Activated naive CD4-positive, alpha-beta T cell treated with anti-CD3 and anti-CD28 coated beads, Interleukin-2, amount 50 U/mL, for 24 hours (primary cell): ENCODE measurements at regions not wholly inside any gene's neighbourhood (a gene's known extent, or its start where the extent isn't known, plus 50 kb on each side); places are given as distances from the start of the nearest gene placed in this dataset.

ENCODE experiments used
- H3K27ac Mint-ChIP-seq: one replicate; pipeline ENCODE4 v1.8.0; 2021; ENCODE audit warnings: mild to moderate bottlenecking, mixed read lengths
- H3K27me3 Mint-ChIP-seq: one replicate; pipeline ENCODE4 v1.8.0; 2021; ENCODE audit warnings: mixed read lengths
- H3K36me3 Mint-ChIP-seq: one replicate; pipeline ENCODE4 v1.8.0; 2021; ENCODE audit warnings: mixed read lengths
- H3K4me1 Mint-ChIP-seq: one replicate; pipeline ENCODE4 v1.8.0; 2021; ENCODE audit warnings: mixed read lengths
- H3K4me3 Mint-ChIP-seq: one replicate; pipeline ENCODE4 v1.8.0; 2021; ENCODE audit warnings: mild to moderate bottlenecking, mixed read lengths
- H3K9me3 Mint-ChIP-seq: one replicate; pipeline ENCODE4 v1.8.0; 2021; ENCODE audit warnings: mixed read lengths

DNA sequence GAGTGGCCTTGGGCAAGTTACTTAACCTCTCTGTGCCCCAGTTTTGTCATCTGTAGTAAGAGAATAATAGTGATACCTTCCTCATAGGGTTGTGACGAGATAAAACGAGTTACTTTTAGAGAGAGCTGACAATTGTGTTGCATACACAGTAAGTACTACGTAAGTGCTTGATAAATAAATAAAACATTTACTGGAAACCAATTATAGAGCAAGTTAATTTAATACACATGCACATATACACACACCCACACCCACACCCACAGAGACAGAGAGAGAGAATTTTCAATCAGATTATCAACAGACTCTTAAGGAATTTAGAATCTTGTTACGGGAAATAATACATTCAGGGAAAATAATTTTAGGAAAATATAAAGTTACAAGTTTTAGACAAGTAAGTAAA lies 1045.8 kb upstream of the TENM4 start:
- Mint-ChIP-seq H3K27ac (no peak overlapping the region), H3K27me3 (no peaks in the 10 kb centered on the region), H3K4me3 (no peak overlapping the region), H3K4me1 (no peaks in the 10 kb centered on the region), H3K36me3 (no peaks in the 10 kb centered on the region), H3K9me3 (peaks cover 15% of the 10 kb centered on the region)

- no peaks in the 10 kb centered on the region for H3K4me1 Mint-ChIP-seq
- H3K36me3 Mint-ChIP-seq, result no peaks in the 10 kb centered on the region
- H3K9me3 Mint-ChIP-seq, result peaks cover 3% of the 10 kb centered on the region
- H3K27ac Mint-ChIP-seq, result no peak overlapping the region
- no peak overlapping the region for H3K4me3 Mint-ChIP-seq
- no peaks in the 10 kb centered on the region for H3K27me3 Mint-ChIP-seq
Observed at GRCh38 chr11:80477178-80477577, 1036.3 kb upstream of the TENM4 start.

- no peaks in the 10 kb centered on the region for H3K36me3 Mint-ChIP-seq
- H3K4me1 Mint-ChIP-seq, result no peaks in the 10 kb centered on the region
- peaks cover 7% of the 10 kb centered on the region for H3K9me3 Mint-ChIP-seq
- no peaks in the 10 kb centered on the region for H3K27me3 Mint-ChIP-seq
- no peak overlapping the region for H3K27ac Mint-ChIP-seq
- H3K4me3 Mint-ChIP-seq, result no peak overlapping the region
Observed at GRCh38 chr11:80473562-80473961, 1032.7 kb upstream of the TENM4 start.

GRCh38 chr11:80469871-80470270 lies 1029.0 kb upstream of the TENM4 start:
- Mint-ChIP-seq H3K4me1 (no peaks in the 10 kb centered on the region), H3K9me3 (peaks cover 18% of the 10 kb centered on the region), H3K27me3 (no peaks in the 10 kb centered on the region), H3K36me3 (no peaks in the 10 kb centered on the region), H3K27ac (no peak overlapping the region), H3K4me3 (no peak overlapping the region)

DNA sequence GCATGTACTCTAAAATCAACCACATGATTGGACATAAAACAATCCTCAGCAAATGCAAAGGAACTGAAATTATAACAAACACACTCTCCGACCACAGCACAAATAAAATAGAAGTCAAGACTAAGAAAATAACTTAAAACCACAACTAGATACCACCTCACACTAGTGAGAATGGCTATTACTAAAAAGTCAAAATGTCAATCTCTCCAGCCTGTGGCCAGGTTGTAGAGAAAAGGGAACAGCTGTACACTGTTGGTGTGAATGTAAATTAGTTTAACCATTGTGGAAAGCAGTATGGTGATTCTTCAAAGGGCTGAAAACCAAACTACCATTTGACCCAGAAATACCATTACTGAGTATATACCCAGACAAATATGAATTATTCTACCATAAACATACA lies 1025.7 kb upstream of the TENM4 start:
- Mint-ChIP-seq H3K27me3 (no peaks in the 10 kb centered on the region), H3K27ac (no peak overlapping the region), H3K9me3 (peaks cover 11% of the 10 kb centered on the region), H3K4me1 (no peaks in the 10 kb centered on the region), H3K36me3 (no peaks in the 10 kb centered on the region), H3K4me3 (no peak overlapping the region)

GRCh38 chr11:80462211-80462610 lies 1021.4 kb upstream of the TENM4 start:
- Mint-ChIP-seq H3K27ac (no peak overlapping the region), H3K4me1 (no peaks in the 10 kb centered on the region), H3K9me3 (peaks cover 11% of the 10 kb centered on the region), H3K36me3 (no peaks in the 10 kb centered on the region), H3K27me3 (no peaks in the 10 kb centered on the region), H3K4me3 (no peak overlapping the region)

DNA sequence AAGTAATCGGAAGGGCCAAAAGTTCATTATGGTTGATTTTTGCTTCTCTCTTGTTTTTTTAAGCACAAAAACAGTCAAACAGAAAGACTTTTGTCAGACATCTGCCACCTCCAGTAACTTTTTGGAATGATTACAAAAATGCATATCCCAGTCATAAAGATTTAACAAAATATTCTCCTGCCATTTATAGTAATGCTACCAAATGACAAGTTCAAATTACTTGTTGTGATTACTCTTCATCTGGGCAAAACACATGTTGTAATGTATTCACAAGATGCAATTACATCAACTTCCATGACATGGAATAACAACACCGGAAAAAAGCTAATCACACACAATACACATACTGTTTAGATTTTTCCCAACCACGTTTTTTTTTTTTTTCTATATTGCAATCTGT lies 1017.5 kb upstream of the TENM4 start:
- H3K27ac Mint-ChIP-seq, result no peak overlapping the region
- no peaks in the 10 kb centered on the region for H3K27me3 Mint-ChIP-seq
- H3K4me1 Mint-ChIP-seq, result no peaks in the 10 kb centered on the region
- H3K9me3 Mint-ChIP-seq, result no peaks in the 10 kb centered on the region
- no peak overlapping the region for H3K4me3 Mint-ChIP-seq
- no peaks in the 10 kb centered on the region for H3K36me3 Mint-ChIP-seq

- Mint-ChIP-seq H3K27ac (no peak overlapping the region), H3K4me3 (no peak overlapping the region), H3K4me1 (no peaks in the 10 kb centered on the region), H3K27me3 (no peaks in the 10 kb centered on the region), H3K9me3 (no peaks in the 10 kb centered on the region), H3K36me3 (no peaks in the 10 kb centered on the region)
Observed at GRCh38 chr11:80457823-80458222, 1017.0 kb upstream of the TENM4 start.

- Mint-ChIP-seq H3K4me3 (no peak overlapping the region), H3K27me3 (no peaks in the 10 kb centered on the region), H3K27ac (no peak overlapping the region), H3K36me3 (no peaks in the 10 kb centered on the region), H3K4me1 (no peaks in the 10 kb centered on the region), H3K9me3 (peaks cover 6% of the 10 kb centered on the region)
Observed at GRCh38 chr11:80455818-80456217, 1015.0 kb upstream of the TENM4 start.

DNA sequence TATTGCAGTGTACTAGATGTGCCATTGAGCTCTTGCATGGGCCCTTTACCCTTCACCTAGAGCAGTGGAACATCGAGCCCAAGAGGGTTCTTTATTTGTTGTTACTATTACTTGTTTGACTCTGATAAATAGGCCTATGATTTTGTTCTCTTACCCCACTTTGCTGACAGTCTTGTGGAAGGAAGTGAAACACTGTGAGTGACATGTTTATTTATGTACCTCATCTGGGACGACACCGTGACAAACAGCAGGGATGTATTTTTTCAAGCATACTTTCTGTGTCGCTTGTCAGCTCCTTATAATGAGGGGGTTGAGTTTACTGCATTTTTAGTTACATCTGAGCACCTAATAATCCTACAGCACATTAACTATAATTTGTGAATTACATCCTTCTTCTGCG lies 1010.3 kb upstream of the TENM4 start:
- Mint-ChIP-seq H3K36me3 (no peaks in the 10 kb centered on the region), H3K4me3 (no peak overlapping the region), H3K27ac (no peak overlapping the region), H3K9me3 (peaks cover 13% of the 10 kb centered on the region), H3K27me3 (no peaks in the 10 kb centered on the region), H3K4me1 (no peaks in the 10 kb centered on the region)

DNA sequence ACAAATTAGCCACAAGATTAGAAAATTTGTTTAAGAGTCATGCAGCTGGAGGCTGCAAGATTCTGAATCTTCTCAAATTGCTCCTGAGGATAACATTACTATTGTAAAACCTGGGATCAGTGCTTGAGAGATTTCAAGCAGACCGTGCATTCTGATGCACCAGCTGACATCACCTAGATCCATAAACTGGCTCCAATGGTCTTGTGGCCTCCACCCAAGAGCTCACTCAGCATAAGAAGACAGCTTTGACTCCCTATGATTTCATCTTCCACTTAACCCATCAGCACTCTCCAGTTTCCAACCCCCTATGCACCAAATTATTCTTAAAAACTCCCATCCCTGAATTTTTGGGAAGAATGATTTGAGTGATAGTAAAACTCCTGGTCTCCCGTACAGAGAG lies 1007.9 kb upstream of the TENM4 start:
- no peaks in the 10 kb centered on the region for H3K27me3 Mint-ChIP-seq
- H3K4me1 Mint-ChIP-seq, result no peaks in the 10 kb centered on the region
- H3K36me3 Mint-ChIP-seq, result no peaks in the 10 kb centered on the region
- peaks cover 18% of the 10 kb centered on the region for H3K9me3 Mint-ChIP-seq
- H3K27ac Mint-ChIP-seq, result no peak overlapping the region
- H3K4me3 Mint-ChIP-seq, result no peak overlapping the region

- no peaks in the 10 kb centered on the region for H3K4me1 Mint-ChIP-seq
- H3K9me3 Mint-ChIP-seq, result peaks cover 13% of the 10 kb centered on the region
- no peak overlapping the region for H3K27ac Mint-ChIP-seq
- H3K4me3 Mint-ChIP-seq, result no peak overlapping the region
- H3K36me3 Mint-ChIP-seq, result no peaks in the 10 kb centered on the region
- no peaks in the 10 kb centered on the region for H3K27me3 Mint-ChIP-seq
Observed at GRCh38 chr11:80443177-80443576, 1002.3 kb upstream of the TENM4 start.

DNA sequence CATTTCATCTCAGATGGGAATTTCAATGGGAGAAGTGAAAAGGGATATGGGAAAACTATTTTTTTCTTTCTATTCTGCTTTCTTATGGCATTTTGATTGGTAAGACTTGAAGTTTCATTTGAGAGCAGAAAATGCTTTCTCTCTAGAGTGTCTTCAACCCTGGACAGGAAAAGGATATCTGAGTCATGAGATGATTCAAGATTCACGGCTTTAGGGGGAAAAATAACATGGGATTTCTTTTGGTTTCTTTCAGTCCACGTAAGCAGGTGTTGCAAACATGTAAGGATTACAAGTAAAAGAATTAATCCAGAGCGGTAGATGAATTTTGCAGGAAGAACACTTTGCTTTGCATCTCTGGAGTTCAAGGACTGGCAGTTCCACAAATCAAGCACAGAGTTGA lies 1001.0 kb upstream of the TENM4 start:
- Mint-ChIP-seq H3K36me3 (no peaks in the 10 kb centered on the region), H3K27ac (no peak overlapping the region), H3K4me3 (no peak overlapping the region), H3K27me3 (no peaks in the 10 kb centered on the region), H3K4me1 (no peaks in the 10 kb centered on the region), H3K9me3 (peaks cover 12% of the 10 kb centered on the region)

GRCh38 chr11:80440835-80441234 lies 1000.0 kb upstream of the TENM4 start:
- H3K36me3 Mint-ChIP-seq, result no peaks in the 10 kb centered on the region
- H3K9me3 Mint-ChIP-seq, result peaks cover 2% of the 10 kb centered on the region
- no peak overlapping the region for H3K27ac Mint-ChIP-seq
- no peaks in the 10 kb centered on the region for H3K27me3 Mint-ChIP-seq
- no peak overlapping the region for H3K4me3 Mint-ChIP-seq
- H3K4me1 Mint-ChIP-seq, result no peaks in the 10 kb centered on the region

DNA sequence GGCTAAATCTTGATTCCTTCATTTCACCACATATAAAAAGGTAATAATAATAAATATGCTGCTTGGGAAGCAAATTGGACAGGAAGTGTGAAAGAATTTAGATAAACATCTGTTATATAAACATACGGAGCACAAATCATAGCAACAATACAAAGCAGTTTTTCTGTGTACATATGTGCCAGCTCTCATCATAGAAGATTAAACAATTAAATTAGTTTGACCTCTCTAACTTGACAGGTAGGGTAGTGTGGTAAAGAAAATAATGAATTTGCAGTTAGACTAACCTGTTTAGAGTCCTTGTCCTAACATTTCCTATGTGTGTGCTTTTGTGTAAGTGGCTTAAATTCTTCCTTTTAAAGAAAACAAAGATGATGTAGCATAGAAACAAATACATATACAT lies 995.7 kb upstream of the TENM4 start:
- Mint-ChIP-seq H3K27me3 (no peaks in the 10 kb centered on the region), H3K4me1 (no peaks in the 10 kb centered on the region), H3K36me3 (no peaks in the 10 kb centered on the region), H3K9me3 (peaks cover 11% of the 10 kb centered on the region), H3K4me3 (no peak overlapping the region), H3K27ac (no peak overlapping the region)

- no peaks in the 10 kb centered on the region for H3K4me1 Mint-ChIP-seq
- H3K27me3 Mint-ChIP-seq, result no peaks in the 10 kb centered on the region
- H3K9me3 Mint-ChIP-seq, result peaks cover 11% of the 10 kb centered on the region
- no peak overlapping the region for H3K4me3 Mint-ChIP-seq
- H3K36me3 Mint-ChIP-seq, result no peaks in the 10 kb centered on the region
- H3K27ac Mint-ChIP-seq, result no peak overlapping the region
Observed at GRCh38 chr11:80435345-80435744, 994.5 kb upstream of the TENM4 start.

- no peaks in the 10 kb centered on the region for H3K27me3 Mint-ChIP-seq
- H3K27ac Mint-ChIP-seq, result no peak overlapping the region
Observed at GRCh38 chr11:80432057-80432456, 991.2 kb upstream of the TENM4 start.

More at GRCh38 chr11:80432057-80432456, 991.2 kb upstream of the TENM4 start:
- Mint-ChIP-seq H3K9me3 (peaks cover 17% of the 10 kb centered on the region), H3K4me1 (no peaks in the 10 kb centered on the region), H3K36me3 (no peaks in the 10 kb centered on the region), H3K4me3 (no peak overlapping the region)
